NCI-H2029 treated with DMSO at 0.1 percent for 48 hours (cell line): ENCODE measurements at regions not wholly inside any gene's neighbourhood (a gene's known extent, or its start where the extent isn't known, plus 50 kb on each side); places are given as distances from the start of the nearest gene placed in this dataset.
A peak's percentile ranks its signal among the peaks of the same experiment; 100 is the strongest.

Experiments
- DNase-seq: peaks from one replicate; lab custom pipeline; 2025; lab: John Stamatoyannopoulos, UW

DNA sequence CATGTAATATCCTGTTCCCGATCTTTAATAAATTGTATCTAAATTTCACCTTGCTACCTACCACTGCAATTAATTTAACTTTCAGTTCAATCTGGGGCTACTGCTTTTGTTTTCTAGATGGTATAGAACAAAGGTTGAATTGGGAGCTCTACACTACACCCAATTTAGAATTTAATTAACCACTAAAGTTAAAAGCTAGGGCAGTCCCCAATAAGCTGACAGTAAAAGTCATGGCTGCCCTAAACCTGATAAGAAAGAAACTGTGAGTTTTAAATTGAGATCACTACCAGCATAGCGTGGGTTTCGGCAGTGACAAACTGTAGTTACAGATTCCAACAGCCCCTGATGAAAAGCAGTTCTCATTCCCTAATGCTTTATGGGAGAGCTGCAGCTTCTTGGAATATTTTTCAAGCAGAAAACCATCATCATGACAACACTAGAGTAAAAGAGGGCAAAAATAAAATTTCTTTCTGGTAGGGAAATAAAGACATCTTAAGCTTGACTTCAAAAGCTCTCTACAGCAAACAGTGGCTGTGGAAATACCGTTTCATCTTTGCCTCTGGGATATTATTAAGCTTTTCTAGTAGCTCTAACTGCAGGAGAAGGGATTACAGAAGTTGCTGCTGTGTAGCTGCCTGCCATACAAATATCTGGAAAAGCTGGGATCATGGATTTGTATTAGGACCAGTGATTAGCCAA, 1372.1 kb downstream of the EPHA7 start:
- DNase-seq, result no peak

DNA sequence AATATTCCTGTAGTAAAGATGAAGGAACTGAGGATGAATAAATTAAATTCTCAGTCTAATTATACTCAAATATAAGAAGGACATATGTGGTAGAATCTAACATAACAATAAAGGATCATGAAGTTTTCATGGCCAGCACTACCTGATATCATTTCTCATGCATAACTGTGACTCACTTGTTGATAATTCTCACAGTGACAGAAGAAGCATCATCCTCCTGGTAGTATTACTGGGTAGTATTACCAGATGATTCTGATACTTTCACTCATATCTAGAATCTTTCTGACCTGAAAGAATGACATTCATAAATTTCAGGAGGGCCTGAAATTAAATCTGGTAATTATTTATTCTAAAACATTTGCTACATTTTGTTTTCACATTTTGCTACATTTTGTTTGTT, 1375.0 kb downstream of the EPHA7 start:
- no peak for DNase-seq

- DNase-seq, result no peak
Observed at GRCh38 chr6:92043777-92044176, 1375.6 kb downstream of the EPHA7 start.

- DNase-seq, result no peak
Observed at GRCh38 chr6:92026878-92027277, 1392.5 kb downstream of the EPHA7 start.

DNA sequence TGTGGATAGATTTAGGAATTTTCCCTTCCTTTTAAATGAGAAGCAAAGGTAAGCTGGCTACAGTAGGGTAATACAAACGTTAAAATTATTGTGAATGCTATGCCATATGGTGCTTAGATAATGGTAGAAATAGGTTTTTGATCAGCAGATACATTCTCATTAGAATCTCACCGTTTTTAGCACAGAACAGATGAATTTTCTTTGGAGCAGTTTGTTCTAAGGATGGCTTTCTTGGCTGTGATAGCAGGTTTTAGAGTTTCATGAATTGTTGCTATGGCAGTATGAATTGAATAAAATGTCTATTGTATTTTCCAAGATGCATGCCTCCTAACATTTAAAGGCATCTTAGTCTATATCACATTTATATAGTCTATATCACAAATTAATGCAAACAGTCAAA, 1394.5 kb downstream of the EPHA7 start:
- DNase-seq, result no peak

DNA sequence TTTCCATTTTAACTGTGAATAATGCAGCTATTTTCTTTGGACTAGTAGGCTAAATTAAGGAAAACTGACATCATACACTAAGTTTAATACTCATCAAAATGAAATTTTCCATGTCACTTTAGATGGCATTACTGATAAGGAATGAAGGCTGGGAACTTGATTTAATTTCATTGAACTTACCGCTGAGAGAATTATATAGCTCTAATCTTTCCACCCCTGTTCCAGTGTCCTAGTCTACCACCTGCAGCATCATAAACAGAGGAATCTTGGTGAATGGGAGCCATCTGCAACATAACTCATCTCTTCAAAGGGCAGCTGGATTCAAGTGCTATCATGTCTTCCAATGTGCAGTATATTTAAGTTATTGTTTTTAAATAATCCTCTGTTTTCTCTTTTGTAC, 1395.2 kb downstream of the EPHA7 start:
- DNase-seq, result no peak

DNA sequence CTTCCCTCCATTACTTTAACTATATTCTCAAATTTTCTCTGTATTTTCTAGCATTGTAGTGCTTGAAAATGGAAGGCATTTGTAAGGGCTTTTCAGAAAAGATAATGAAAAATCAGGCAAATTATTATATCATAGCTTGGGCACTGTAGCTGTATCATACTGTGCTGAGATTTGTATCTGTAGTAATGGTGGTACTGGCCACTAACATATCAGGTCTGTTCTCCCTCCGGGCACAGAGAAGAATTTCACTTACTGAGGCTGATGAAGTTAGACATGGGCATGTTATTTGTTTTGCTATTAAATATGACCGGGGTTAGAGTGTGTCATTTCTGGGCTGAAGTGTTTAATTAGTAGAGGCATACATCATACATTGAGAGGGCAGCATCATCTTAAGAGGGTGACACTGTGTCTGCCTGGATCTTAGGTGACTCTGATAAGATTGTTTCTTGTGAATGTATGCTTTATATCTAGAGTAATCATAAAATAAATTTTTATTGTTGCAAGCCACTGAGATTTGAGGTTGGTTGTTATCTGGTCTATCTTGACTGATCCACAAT, 1395.9 kb downstream of the EPHA7 start:
- peak; percentile 58 for DNase-seq

GRCh38 chr6:92011681-92012245, 1407.6 kb downstream of the EPHA7 start:
- DNase-seq, result no peak

- no peak for DNase-seq
Observed at GRCh38 chr6:92008757-92009502, 1410.4 kb downstream of the EPHA7 start.

DNA sequence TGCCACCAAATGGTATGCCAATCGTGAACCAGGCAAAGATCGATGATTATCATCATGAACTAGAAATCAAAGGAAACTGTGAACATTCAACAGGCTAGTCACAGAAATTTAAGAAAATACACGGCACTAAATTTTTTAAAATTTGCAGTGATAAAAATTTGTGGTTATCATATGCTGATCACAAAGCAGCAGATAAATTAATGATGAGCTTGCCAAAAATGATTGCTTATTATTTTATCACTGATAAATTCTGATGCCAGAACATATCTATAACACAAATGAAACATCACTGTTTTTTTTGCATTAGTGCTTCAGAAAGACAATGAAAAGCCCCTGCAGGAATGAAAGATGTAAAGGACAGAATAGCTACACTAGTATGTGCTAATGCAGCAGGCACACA, 1413.2 kb upstream of the MAP3K7 start:
- no peak for DNase-seq

DNA sequence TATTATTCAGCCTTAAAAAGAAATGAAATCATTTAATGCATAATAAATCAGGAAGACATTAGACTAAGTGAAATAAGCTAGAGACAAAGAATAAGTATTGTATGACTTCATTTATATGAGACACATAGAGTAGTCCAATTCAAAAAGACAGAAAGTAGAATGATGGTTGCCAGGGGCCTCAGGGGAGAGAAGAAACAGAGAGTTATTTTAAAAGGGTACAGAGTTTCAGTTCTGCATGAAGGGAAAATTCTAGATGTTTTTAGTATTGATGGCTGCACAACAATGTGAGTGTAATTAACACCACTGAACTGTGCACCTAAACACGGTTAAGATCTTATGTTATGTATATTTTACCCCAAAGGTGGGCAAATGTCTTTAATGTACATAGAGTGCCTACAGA, 1407.9 kb upstream of the MAP3K7 start:
- no peak for DNase-seq

- DNase-seq, result no peak
Observed at GRCh38 chr6:91982559-91982958, 1395.7 kb upstream of the MAP3K7 start.

DNA sequence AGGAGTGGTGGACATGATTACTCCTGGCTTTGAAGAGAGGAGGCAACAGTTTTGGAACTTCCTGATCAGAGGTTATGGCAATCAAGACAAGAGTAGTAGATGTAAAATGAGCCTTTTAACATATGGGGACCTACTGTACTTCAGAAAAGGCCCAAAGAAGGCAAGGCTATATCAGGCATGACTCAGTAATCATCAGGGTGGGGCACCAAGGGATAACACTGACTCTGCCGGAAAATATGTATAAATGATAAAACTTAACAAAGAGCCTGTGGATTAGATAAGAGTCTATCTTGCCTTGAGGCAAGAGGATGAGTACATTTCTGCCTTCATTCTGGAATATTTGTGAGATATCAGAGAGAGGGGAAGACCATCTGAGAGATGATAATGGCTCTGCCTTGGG, 1389.9 kb upstream of the MAP3K7 start:
- no peak for DNase-seq

GRCh38 chr6:91970700-91971099, 1383.8 kb upstream of the MAP3K7 start:
- DNase-seq, result no peak

GRCh38 chr6:91965872-91966271, 1379.0 kb upstream of the MAP3K7 start:
- DNase-seq, result no peak

DNA sequence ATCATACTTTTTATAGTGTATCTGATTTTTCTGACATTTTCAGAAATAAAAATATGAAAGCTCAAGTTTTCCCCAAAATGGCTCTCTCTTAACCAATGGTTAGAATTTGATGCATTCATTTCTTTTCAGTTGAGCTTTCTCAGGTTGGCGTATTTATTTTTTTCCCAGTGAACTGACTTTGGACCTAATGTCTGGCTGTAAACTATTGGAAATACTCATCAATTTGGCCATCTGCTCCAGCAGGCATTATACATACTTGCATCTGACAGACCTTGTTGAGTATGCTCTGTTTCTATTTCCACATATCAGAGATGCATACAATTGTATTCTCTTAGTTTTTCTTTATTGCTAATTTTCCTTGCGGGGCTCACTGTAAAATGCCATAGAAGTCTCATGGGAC, 1374.8 kb upstream of the MAP3K7 start:
- DNase-seq, result no peak

DNA sequence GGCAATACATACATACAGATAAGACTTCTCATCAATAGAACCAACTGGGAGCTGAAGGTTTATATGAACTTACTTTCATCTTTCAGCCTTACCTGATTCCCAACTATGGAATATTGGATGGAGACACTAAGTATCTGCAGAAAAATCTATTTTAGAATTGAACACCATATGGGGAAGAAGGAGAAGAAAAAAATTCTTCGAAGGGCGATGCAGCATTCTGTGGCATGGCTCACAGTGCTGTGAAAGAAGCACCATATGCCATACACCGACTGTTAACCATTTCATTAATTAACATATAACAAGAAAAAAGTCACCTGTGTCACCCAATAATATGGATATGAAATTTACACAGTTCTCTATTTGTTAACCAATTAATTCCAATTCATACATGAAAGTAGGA, 1374.4 kb upstream of the MAP3K7 start:
- no peak for DNase-seq

- no peak for DNase-seq
Observed at GRCh38 chr6:91941838-91942237, 1355.0 kb upstream of the MAP3K7 start.

- no peak for DNase-seq
Observed at GRCh38 chr6:91940801-91941200, 1353.9 kb upstream of the MAP3K7 start.

- DNase-seq, result no peak
Observed at GRCh38 chr6:91926827-91927226, 1340.0 kb upstream of the MAP3K7 start.

DNA sequence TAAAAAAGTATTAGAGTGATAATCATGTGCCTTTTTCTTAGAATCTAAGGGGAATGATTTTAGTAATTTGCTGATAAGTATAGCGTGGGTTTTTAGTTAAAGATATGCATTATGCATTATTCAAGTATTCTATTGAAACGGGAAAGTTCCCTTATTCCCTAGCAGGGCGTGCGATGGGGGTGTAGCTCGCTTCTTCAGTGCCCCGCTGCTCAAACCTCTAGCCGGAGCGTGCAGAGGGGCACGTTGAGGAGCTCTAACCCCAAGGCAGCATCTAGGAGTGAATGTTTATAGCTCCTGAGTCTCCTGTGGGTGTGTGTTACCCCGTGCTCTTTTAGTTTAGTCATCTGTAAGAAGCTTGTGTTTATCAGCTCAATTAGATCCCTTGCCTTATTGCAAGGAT, 1339.5 kb upstream of the MAP3K7 start:
- DNase-seq, result no peak

DNA sequence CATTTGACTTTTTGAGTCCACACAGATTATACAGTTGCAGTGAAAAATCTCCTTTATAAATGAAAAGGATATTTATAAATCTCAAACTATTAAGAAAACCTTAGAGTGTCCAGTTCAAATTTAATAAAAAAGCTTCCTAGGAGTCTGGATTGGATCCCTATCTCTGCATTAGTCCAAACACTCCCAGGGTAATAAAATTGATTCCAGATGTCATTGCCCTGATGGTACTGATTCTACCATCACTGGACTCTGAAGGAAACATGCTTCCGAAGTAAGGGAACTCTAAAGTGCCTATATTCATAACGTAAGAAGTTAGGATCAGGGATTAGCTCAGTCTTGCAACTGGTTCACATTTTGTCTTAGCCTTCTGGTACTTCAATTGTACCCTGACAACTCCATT, 1325.1 kb upstream of the MAP3K7 start:
- DNase-seq, result no peak

- DNase-seq, result no peak
Observed at GRCh38 chr6:91904586-91905164, 1317.8 kb upstream of the MAP3K7 start.
